HPDE6-E6E7 (cell line): ENCODE measurements at regions not wholly inside any gene's neighbourhood (a gene's known extent, or its start where the extent isn't known, plus 50 kb on each side); places are given as distances from the start of the nearest gene placed in this dataset.

Experiments
- DNase-seq: peaks from one replicate; pipeline ENCODE4 v3.0.0; 2011; ENCODE audit warnings: missing footprints; ENCODE audit errors: extremely low spot score

GRCh38 chr3:189109145-189109544, 62.6 kb upstream of the TPRG1 start:
- no peak for DNase-seq

DNA sequence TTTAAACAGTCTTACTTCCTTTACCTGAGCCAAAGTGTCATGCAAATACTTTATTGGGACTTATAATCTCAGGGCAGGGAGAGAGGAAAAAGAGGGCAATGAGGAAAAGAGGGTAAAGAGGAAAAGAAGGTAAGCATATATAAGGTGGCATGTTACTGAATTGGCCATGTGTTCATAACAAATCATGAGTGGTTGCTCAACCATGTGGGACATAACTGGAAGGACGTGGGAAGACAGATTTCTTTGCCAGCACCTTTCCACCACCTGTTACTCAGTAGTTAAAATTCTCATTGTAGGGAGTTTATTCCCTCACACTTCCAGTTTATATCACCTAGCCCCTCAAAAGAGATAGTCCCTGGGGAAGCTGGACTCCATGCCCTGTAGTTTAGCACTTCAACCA, 54.7 kb upstream of the TPRG1 start:
- no peak for DNase-seq

DNA sequence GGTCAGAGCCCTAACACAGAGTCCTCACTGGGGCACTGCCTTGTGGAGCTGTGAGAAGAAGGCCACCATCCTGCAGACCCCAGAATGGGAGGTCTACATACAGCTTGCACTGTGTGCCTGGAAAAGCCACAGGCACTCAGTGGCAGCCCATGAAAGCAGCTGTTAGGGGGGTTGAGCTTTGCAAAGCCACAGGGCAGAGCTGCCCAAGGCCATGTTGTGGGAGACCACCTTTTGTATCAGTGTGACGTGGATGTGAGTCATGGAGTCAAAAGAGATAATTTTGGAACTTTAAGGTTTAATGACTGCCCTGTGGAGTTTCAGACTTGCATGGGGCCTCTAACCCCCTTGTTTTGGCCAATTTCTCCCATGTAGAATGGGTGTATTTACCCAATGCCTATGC, 52.9 kb upstream of the TPRG1 start:
- DNase-seq, result no peak

- DNase-seq, result no peak
Observed at GRCh38 chr3:189119950-189120349, 51.8 kb upstream of the TPRG1 start.

GRCh38 chr3:189121092-189121491, 50.7 kb upstream of the TPRG1 start:
- DNase-seq, result no peak
